Stomach (tissue), 8 donors: ENCODE measurements at regions not wholly inside any gene's neighbourhood (a gene's known extent, or its start where the extent isn't known, plus 50 kb on each side); places are given as distances from the start of the nearest gene placed in this dataset.

Experiments used
- DNase-seq, 2 donors: peaks; one replicate each; pipeline versions ENCODE4 v3.0.0 to v3.0.0-alpha.2; 2013 to 2019
- H3K27ac ChIP-seq, 5 donors: fragments of 200-600 bp in 4 of 5; sonication (generic) in 4 of 5; one replicate each; pipeline ENCODE4 v1.5.1; 2013 to 2019; ENCODE audit warnings: mild to moderate bottlenecking in 1 of 5, moderate library complexity in 1 of 5
- H3K27me3 ChIP-seq, 3 donors: fragments of 200-600 bp; sonication (generic); one replicate each; pipeline ENCODE4 v1.5.1; 2017 to 2019; ENCODE audit warnings: mixed run types in 1 of 3
- H3K36me3 ChIP-seq, 4 donors: fragments of 200-600 bp; sonication (generic); 1 replicate in 3 of 4; 2 replicates in 1 of 4; pipeline ENCODE4 v1.5.1; 2016 to 2019
- H3K4me1 ChIP-seq, 4 donors: fragments of 200-600 bp; sonication (generic); one replicate each; pipeline ENCODE4 v1.5.1; 2016 to 2019
- H3K4me3 ChIP-seq, 4 donors: fragments of 200-600 bp; sonication (generic) in 3 of 4; one replicate each; pipeline ENCODE4 v1.5.1; 2016 to 2019; ENCODE audit warnings: mild to moderate bottlenecking in 1 of 4
- H3K9me3 ChIP-seq, 4 donors: fragments of 200-600 bp; sonication (generic); one replicate each; pipeline ENCODE4 v1.5.1; 2016 to 2019
- EP300 ChIP-seq: sonication (generic); formaldehyde crosslinking; IDR thresholded peaks from one replicate; pipeline ENCODE4 v1.6.1; 2017; ENCODE audit warnings: antibody characterized with exemption
- POLR2A ChIP-seq, 4 donors: fragments of 450-650 bp; IDR thresholded peaks; one replicate each; pipeline ENCODE4 v1.6.1; 2016; ENCODE audit warnings: antibody characterized with exemption in 4 of 4, control low read depth in 2 of 4, mild to moderate bottlenecking in 1 of 4, moderate library complexity in 1 of 4
- POLR2AphosphoS5 ChIP-seq, 3 donors: sonication (generic); formaldehyde crosslinking; IDR thresholded peaks; one replicate each; pipeline ENCODE4 v1.6.1; 2016; ENCODE audit warnings: antibody characterized with exemption in 3 of 3
- WGBS, 5 donors: extraction: QIAGEN DNeasy Blood & Tissue Kit in 3 of 5; methylation state at CpG; one replicate each; pipeline versions ENCODE4 v1.1.5 to v1.1.7; 2013 to 2018; 5-methylcytosine and 5-hydroxymethylcytosine counted together
- intact Hi-C: fragments of 100-400 bp; cut with DNase I; formaldehyde crosslinking; loops from one replicate; pipeline ENCODE4 v1.15.1; 2023; ENCODE audit warnings: low total_unique reads
- TF ChIP-seq, protein P1 (sequence below), 7 experiments: fragments of 450-650 bp in 4 of 7; fragments of 200-600 bp in 3 of 7; sonication (generic) in 3 of 7; IDR thresholded peaks; one replicate each; pipeline ENCODE4 v1.5.1; 2016 to 2019; ENCODE audit warnings: antibody characterized with exemption in 7 of 7, control low read depth in 2 of 7, mild to moderate bottlenecking in 1 of 7
- donor health status: healthy with polysubstance abuse.
- donor health status: Bipolar disorder and iron deficiency.
- donor health status: healthy.

DNA sequence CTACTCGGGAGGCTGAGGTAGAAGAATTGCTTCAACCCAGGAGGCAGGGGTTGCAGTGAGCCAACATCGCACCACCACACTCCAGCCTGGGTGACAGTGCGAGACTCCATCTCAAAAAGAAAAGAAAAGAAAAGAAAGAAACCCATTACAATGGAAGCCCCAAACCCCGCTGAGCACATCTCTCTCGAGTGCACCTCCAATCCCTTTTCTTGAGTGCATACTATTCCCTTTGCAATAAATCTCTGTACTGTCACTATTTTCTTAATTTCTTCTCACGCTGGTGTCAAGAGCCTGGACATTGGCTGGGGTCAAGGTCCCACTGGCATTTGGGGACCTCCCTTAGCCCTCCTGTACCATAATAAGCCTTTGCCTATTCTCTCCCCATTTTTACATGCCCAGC lies 398.4 kb upstream of the EEF2KMT start:
- intact Hi-C loops: no loop called here
- Histone ChIP-seq H3K4me3 (no peak overlapping the region), H3K9me3 (peaks cover 0 to 8% (median 0%) of the 10 kb centered on the region in 4 donors), H3K36me3 (no peaks in the 10 kb centered on the region), H3K4me1 (no peaks in the 10 kb centered on the region), H3K27me3 (peaks cover 0 to 13% (median 0%) of the 10 kb centered on the region in 3 donors), H3K27ac (no peak overlapping the region)
- no peak for DNase-seq
- TF ChIP-seq, protein P1, sequence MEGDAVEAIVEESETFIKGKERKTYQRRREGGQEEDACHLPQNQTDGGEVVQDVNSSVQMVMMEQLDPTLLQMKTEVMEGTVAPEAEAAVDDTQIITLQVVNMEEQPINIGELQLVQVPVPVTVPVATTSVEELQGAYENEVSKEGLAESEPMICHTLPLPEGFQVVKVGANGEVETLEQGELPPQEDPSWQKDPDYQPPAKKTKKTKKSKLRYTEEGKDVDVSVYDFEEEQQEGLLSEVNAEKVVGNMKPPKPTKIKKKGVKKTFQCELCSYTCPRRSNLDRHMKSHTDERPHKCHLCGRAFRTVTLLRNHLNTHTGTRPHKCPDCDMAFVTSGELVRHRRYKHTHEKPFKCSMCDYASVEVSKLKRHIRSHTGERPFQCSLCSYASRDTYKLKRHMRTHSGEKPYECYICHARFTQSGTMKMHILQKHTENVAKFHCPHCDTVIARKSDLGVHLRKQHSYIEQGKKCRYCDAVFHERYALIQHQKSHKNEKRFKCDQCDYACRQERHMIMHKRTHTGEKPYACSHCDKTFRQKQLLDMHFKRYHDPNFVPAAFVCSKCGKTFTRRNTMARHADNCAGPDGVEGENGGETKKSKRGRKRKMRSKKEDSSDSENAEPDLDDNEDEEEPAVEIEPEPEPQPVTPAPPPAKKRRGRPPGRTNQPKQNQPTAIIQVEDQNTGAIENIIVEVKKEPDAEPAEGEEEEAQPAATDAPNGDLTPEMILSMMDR (IDR thresholded peaks at IDR 0.05): no peak
- TF ChIP-seq POLR2AphosphoS5 (IDR thresholded peaks at IDR 0.05) (no peak), EP300 (no peak), POLR2A (IDR thresholded peaks at IDR 0.05) (no peak)
- WGBS, 5 donors: 81 to 90% (median 84%) methylated on average over 6 of the region's 6 CpGs

DNA sequence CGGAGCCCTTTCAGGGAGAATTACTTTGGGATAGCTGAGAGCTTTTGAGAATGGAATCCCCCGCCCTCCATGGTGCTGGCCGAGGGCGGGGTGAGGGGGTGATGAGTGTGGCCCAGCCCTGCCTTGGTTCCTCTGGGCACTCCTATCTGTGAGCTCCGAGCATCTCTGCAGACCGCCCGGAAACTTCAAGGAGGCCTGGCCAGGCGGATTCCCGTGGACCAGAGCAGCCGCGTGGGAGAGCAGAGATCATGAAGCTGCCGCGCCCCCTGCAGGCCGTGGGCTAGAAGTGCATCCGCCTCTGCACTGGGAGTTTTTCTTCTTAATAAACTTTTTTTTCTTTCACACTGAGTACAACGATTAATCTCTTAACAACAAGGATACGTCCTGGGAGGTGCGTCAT lies 392.9 kb upstream of the EEF2KMT start:
- DNase-seq: peak in 1 of 2 donors; percentile 66
- no peak overlapping the region for H3K27ac ChIP-seq
- no peak overlapping the region for H3K4me3 ChIP-seq
- peaks cover 0 to 13% (median 0%) of the 10 kb centered on the region in 3 donors for H3K27me3 ChIP-seq
- TF ChIP-seq POLR2AphosphoS5 (IDR thresholded peaks at IDR 0.05): no peak
- TF ChIP-seq, protein P1 (IDR thresholded peaks at IDR 0.05): peak in 3 of 7 experiments; percentile 15 to 43 (median 28)
- no peaks in the 10 kb centered on the region for H3K4me1 ChIP-seq
- H3K36me3 ChIP-seq: no peaks in the 10 kb centered on the region
- 7 to 14% (median 13%) methylated on average over 15 to 18 of the region's 18 CpGs for WGBS, 5 donors
- intact Hi-C loops: no loop called here
- H3K9me3 ChIP-seq: no peaks in the 10 kb centered on the region

DNA sequence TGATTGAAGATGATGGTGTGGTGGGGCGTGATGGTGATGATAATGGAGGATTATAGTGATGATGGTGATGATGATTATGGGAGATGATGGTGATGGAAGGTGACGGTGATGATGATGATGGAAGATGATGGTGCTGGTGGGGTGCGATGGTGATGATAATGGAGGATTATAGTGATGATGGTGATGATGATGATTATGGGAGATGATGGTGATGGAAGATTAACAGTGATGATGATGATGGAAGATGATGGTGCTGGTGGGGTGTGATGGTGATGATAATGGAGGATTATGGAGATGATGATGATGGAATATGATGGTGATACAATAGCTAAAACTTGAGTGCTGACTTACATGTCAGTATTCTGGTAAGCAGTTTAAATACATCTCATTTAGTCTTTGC lies 391.0 kb upstream of the EEF2KMT start:
- no peak for DNase-seq
- Histone ChIP-seq H3K4me1 (no peaks in the 10 kb centered on the region), H3K4me3 (no peak overlapping the region), H3K36me3 (no peaks in the 10 kb centered on the region), H3K27me3 (peaks cover 0 to 5% (median 0%) of the 10 kb centered on the region in 3 donors), H3K27ac (no peak overlapping the region), H3K9me3 (no peaks in the 10 kb centered on the region)
- TF ChIP-seq POLR2A (IDR thresholded peaks at IDR 0.05): no peak
- TF ChIP-seq, protein P1 (IDR thresholded peaks at IDR 0.05): no peak
- TF ChIP-seq POLR2AphosphoS5 (IDR thresholded peaks at IDR 0.05): no peak
- TF ChIP-seq EP300: no peak
- intact Hi-C loops: no loop called here
- 25 to 67% (median 31%) methylated on average over 3 of the region's 3 CpGs for WGBS, 5 donors

DNA sequence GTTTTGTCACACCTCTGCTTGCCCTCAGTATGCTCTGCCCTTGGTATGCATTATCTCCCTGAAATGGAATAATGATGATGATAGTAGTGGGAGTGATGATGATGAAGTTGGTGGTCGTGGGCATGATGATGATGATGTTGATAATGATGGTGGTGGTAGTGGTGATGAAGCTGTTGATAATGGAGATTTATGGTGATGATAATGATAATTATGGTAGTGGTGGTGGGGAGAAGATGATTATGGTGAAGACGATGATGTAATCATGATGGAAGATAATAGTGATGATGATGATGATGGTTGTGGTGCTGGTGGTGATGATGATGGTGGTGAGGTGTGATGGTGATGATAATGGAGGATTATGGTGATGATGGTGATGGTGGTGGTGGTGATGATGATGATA lies 390.1 kb upstream of the EEF2KMT start:
- intact Hi-C loops: no loop called here
- 79 to 89% (median 82%) methylated on average over 2 of the region's 2 CpGs for WGBS, 5 donors
- no peaks in the 10 kb centered on the region for H3K9me3 ChIP-seq
- H3K27me3 ChIP-seq: peaks cover 0 to 8% (median 0%) of the 10 kb centered on the region in 3 donors
- H3K4me3 ChIP-seq: no peak overlapping the region
- no peak for DNase-seq
- no peaks in the 10 kb centered on the region for H3K36me3 ChIP-seq
- H3K27ac ChIP-seq: no peak overlapping the region
- H3K4me1 ChIP-seq: no peaks in the 10 kb centered on the region
- TF ChIP-seq, protein P1 (IDR thresholded peaks at IDR 0.05): no peak
- no peak for TF ChIP-seq POLR2A (IDR thresholded peaks at IDR 0.05)
- no peak for TF ChIP-seq POLR2AphosphoS5 (IDR thresholded peaks at IDR 0.05)
- TF ChIP-seq EP300: no peak
